Neuronal stem cell (in vitro differentiated cells): ENCODE measurements at regions not wholly inside any gene's neighbourhood (a gene's known extent, or its start where the extent isn't known, plus 50 kb on each side); places are given as distances from the start of the nearest gene placed in this dataset.
A peak's percentile ranks its signal among the peaks of the same experiment; 100 is the strongest.
"Not testable (repeated sequence)": the region's sequence is repeated elsewhere in the genome, so short reads cannot be mapped to it uniquely, and the experiment has no call there.

Experiments used
- DNase-seq: peaks from one replicate; pipeline ENCODE4 v3.0.0-alpha.2; 2013; ENCODE audit warnings: low spot score
- H2AFZ ChIP-seq: one replicate; pipeline ENCODE4 v1.6.1; 2013; ENCODE audit warnings: mild to moderate bottlenecking, low read length, inconsistent platforms
- H2AK5ac ChIP-seq: 2 replicates; pipeline ENCODE4 v1.6.1; 2013; ENCODE audit warnings: low read depth, mild to moderate bottlenecking, inconsistent platforms, low read length, moderate library complexity, mixed read lengths
- H2BK120ac ChIP-seq: 2 replicates; pipeline ENCODE4 v1.6.1; 2013; ENCODE audit warnings: low read depth, mild to moderate bottlenecking, inconsistent platforms, low read length, moderate library complexity, mixed read lengths
- H2BK12ac ChIP-seq: one replicate; pipeline ENCODE4 v1.6.1; 2013; ENCODE audit warnings: low read length, inconsistent platforms
- H2BK15ac ChIP-seq: 2 replicates; pipeline ENCODE4 v1.6.1; 2013; ENCODE audit warnings: mild to moderate bottlenecking, low read length, inconsistent platforms, mixed read lengths
- H2BK5ac ChIP-seq: one replicate; pipeline ENCODE4 v1.6.1; 2013; ENCODE audit warnings: inconsistent platforms, mild to moderate bottlenecking, low read length, moderate library complexity
- H3K14ac ChIP-seq: one replicate; pipeline ENCODE4 v1.6.1; 2013; ENCODE audit warnings: low read length, inconsistent platforms
- H3K18ac ChIP-seq: 2 replicates; pipeline ENCODE4 v1.6.1; 2013; ENCODE audit warnings: low read length, inconsistent platforms
- H3K23ac ChIP-seq: 2 replicates; pipeline ENCODE4 v1.6.1; 2013; ENCODE audit warnings: low read depth, mild to moderate bottlenecking, mixed read lengths, low read length, inconsistent platforms; ENCODE audit not compliant: poor library complexity
- H3K27ac ChIP-seq: replicated peaks from 3 replicates; pipeline ENCODE4 v1.5.1; 2013; ENCODE audit warnings: low read length, inconsistent platforms
- H3K27me3 ChIP-seq, 3 experiments: 2 replicates each; pipeline ENCODE4 v1.6.1; 2013; ENCODE audit warnings: low read length in 3 of 3, mild to moderate bottlenecking in 2 of 3, inconsistent platforms in 1 of 3, low read depth in 1 of 3, mixed read lengths in 1 of 3, moderate library complexity in 1 of 3; ENCODE audit not compliant: control insufficient read depth in 3 of 3, insufficient read depth in 3 of 3
- H3K36me3 ChIP-seq, 2 donors: replicated peaks in 1 of 2; 2 replicates each; pipeline ENCODE4 v1.6.1; 2013; ENCODE audit warnings: low read length in 2 of 2; ENCODE audit not compliant: control insufficient read depth in 2 of 2, insufficient read depth in 2 of 2
- H3K4ac ChIP-seq: 2 replicates; pipeline ENCODE4 v1.6.1; 2013; ENCODE audit warnings: inconsistent platforms, mild to moderate bottlenecking, low read length, moderate library complexity
- H3K4me1 ChIP-seq, 2 donors: 1 replicate in 1 of 2; 2 replicates in 1 of 2; pipeline ENCODE4 v1.6.1; 2013; ENCODE audit warnings: low read length in 2 of 2, low read depth in 1 of 2; ENCODE audit not compliant: control insufficient read depth in 2 of 2, insufficient read depth in 1 of 2
- H3K4me2 ChIP-seq: one replicate; pipeline ENCODE4 v1.6.1; 2013; ENCODE audit warnings: mild to moderate bottlenecking, low read length, inconsistent platforms; ENCODE audit not compliant: insufficient read depth, poor library complexity, severe bottlenecking
- H3K4me3 ChIP-seq, 2 donors: 2 replicates each; pipeline ENCODE4 v1.5.1; 2013; ENCODE audit warnings: low read length in 2 of 2, mild to moderate bottlenecking in 2 of 2, inconsistent platforms in 1 of 2, moderate library complexity in 1 of 2
- H3K79me1 ChIP-seq: one replicate; pipeline ENCODE4 v1.6.1; 2013; ENCODE audit warnings: low read depth, mild to moderate bottlenecking, inconsistent platforms, low read length, moderate library complexity
- H3K9ac ChIP-seq: one replicate; pipeline ENCODE4 v1.6.1; 2013; ENCODE audit warnings: mild to moderate bottlenecking, low read depth, low read length, inconsistent platforms; ENCODE audit not compliant: poor library complexity
- H3K9me3 ChIP-seq, 2 donors: replicated peaks in 1 of 2; 2 replicates each; pipeline versions ENCODE3 to v1.6.1; 2013; ENCODE audit warnings: low read length in 2 of 2, mild to moderate bottlenecking in 2 of 2, inconsistent platforms in 1 of 2, low read depth in 1 of 2, mixed read lengths in 1 of 2, moderate library complexity in 1 of 2; ENCODE audit not compliant: control insufficient read depth in 2 of 2, insufficient read depth in 1 of 2
- H4K8ac ChIP-seq: one replicate; pipeline ENCODE4 v1.6.1; 2013; ENCODE audit warnings: low read depth, mild to moderate bottlenecking, inconsistent platforms, low read length, moderate library complexity
- H4K91ac ChIP-seq: one replicate; pipeline ENCODE4 v1.6.1; 2013; ENCODE audit warnings: low read length, low read depth, mild to moderate bottlenecking, inconsistent platforms; ENCODE audit not compliant: poor library complexity
- WGBS, 2 donors: extraction: QIAGEN DNeasy Blood & Tissue Kit; methylation state at CpG; one replicate each; pipeline ENCODE4 v1.1.7; 2013; ENCODE audit warnings: missing lambda C conversion rate in 2 of 2, mixed read lengths in 1 of 2; ENCODE audit not compliant: insufficient read length in 2 of 2, insufficient replicate concordance in 1 of 2; ENCODE audit errors: extremely low coverage in 2 of 2; 5-methylcytosine and 5-hydroxymethylcytosine counted together

GRCh38 chr1:29800120-29800519 is 563.8 kb downstream of the PTPRU start:
- Histone ChIP-seq H3K79me1 (no peaks in the 10 kb centered on the region), H3K9ac (no peak overlapping the region), H3K36me3 (no peaks in the 10 kb centered on the region), H2AFZ (no peak overlapping the region), H2BK12ac (no peak overlapping the region), H2BK120ac (no peak overlapping the region), H2BK5ac (no peak overlapping the region), H3K14ac (no peak overlapping the region), H3K18ac (peak overlapping the region; percentile 33), H4K8ac (no peak overlapping the region), H3K4me3 (no peak overlapping the region), H3K27ac (no peak overlapping the region), H3K4ac (no peak overlapping the region), H3K4me2 (no peak overlapping the region), H3K9me3 (no peaks in the 10 kb centered on the region), H2AK5ac (no peak overlapping the region), H3K23ac (peak overlapping the region; percentile 49), H3K27me3 (peaks cover 0 to 4% (median 0%) of the 10 kb centered on the region in 3 experiments), H4K91ac (no peak overlapping the region), H3K4me1 (no peaks in the 10 kb centered on the region), H2BK15ac (peak overlapping the region; percentile 87)
- DNase-seq = no peak
- WGBS, 2 donors = no CpG with 5 or more reads among the region's 5 CpGs

GRCh38 chr1:29798699-29799566 is 562.6 kb downstream of the PTPRU start:
- Histone ChIP-seq H3K14ac (no peak overlapping the region), H3K79me1 (no peaks in the 10 kb centered on the region), H3K36me3 (no peaks in the 10 kb centered on the region), H2AK5ac (no peak overlapping the region), H3K4me1 (no peaks in the 10 kb centered on the region), H2BK120ac (no peak overlapping the region), H3K4me3 (no peak overlapping the region), H3K18ac (no peak overlapping the region), H4K91ac (no peak overlapping the region), H2AFZ (no peak overlapping the region), H4K8ac (no peak overlapping the region), H3K4me2 (no peak overlapping the region), H3K9ac (no peak overlapping the region), H3K23ac (peak overlapping the region; percentile 46), H2BK5ac (no peak overlapping the region), H3K27me3 (peaks cover 0 to 4% (median 0%) of the 10 kb centered on the region in 3 experiments), H3K27ac (no peak overlapping the region), H2BK15ac (no peak overlapping the region), H3K4ac (no peak overlapping the region), H3K9me3 (no peaks in the 10 kb centered on the region), H2BK12ac (no peak overlapping the region)
- WGBS, 2 donors = 100% methylated on average over 1 of the region's 13 CpGs; no CpG with 5 or more reads in 1 of the 2 donors
- DNase-seq = no peak

- not testable (repeated sequence) for DNase-seq, H3K9me3 ChIP-seq, H2AFZ ChIP-seq, H2BK12ac ChIP-seq, H3K9ac ChIP-seq, H3K14ac ChIP-seq, H3K18ac ChIP-seq, H2BK5ac ChIP-seq, H3K27me3 ChIP-seq, H4K91ac ChIP-seq, H3K79me1 ChIP-seq, H3K23ac ChIP-seq, H3K4me1 ChIP-seq, H2AK5ac ChIP-seq, H2BK120ac ChIP-seq, H3K4me3 ChIP-seq, H2BK15ac ChIP-seq, H3K27ac ChIP-seq, H3K4me2 ChIP-seq, H4K8ac ChIP-seq, H3K36me3 ChIP-seq, H3K4ac ChIP-seq
- no CpG with 5 or more reads among the region's 1 CpG for WGBS, 2 donors
These were observed 560.8 kb downstream of the PTPRU start for GRCh38 chr1:29797125-29797524.

- not testable (repeated sequence) for H3K9ac ChIP-seq, H3K4me3 ChIP-seq, H2BK12ac ChIP-seq, H2AK5ac ChIP-seq, H4K8ac ChIP-seq, DNase-seq, H3K4ac ChIP-seq, H3K9me3 ChIP-seq, H2BK15ac ChIP-seq, H3K14ac ChIP-seq, H3K4me2 ChIP-seq, H2AFZ ChIP-seq, H2BK120ac ChIP-seq, H4K91ac ChIP-seq, H3K79me1 ChIP-seq, H3K27me3 ChIP-seq, H3K36me3 ChIP-seq, H3K23ac ChIP-seq, H3K18ac ChIP-seq, H3K27ac ChIP-seq, H2BK5ac ChIP-seq, H3K4me1 ChIP-seq
- no CpG with 5 or more reads among the region's 2 CpGs for WGBS, 2 donors
These were observed 559.6 kb downstream of the PTPRU start for GRCh38 chr1:29795965-29796364.
